NCI-H2227 treated with DMSO at 0.1 percent for 48 hours (cell line): ENCODE measurements at regions not wholly inside any gene's neighbourhood (a gene's known extent, or its start where the extent isn't known, plus 50 kb on each side); places are given as distances from the start of the nearest gene placed in this dataset.
"Not testable (repeated sequence)": the region's sequence is repeated elsewhere in the genome, so short reads cannot be mapped to it uniquely, and the experiment has no call there.

Experiments
- DNase-seq: peaks from one replicate; lab custom pipeline; 2025; lab: John Stamatoyannopoulos, UW

DNA sequence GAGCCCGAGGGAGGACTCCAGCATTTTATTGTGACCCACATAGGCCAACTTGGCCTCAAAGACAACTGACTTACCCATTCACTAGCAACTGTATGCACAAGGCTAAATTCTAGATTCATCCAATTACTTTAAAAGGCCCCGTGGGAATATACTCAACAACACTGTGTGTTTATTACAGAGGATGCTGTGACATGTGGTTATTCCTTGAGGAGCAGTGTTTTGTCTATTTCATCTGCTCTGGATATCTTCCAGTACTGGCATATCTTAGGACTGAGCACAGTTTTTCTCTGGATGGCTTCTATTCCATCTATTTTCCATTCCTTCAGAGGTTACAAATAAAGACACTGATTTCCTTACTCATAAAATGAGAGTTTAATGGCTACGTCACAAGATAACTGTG, 87.2 kb upstream of the KRAS start:
- no peak for DNase-seq

DNA sequence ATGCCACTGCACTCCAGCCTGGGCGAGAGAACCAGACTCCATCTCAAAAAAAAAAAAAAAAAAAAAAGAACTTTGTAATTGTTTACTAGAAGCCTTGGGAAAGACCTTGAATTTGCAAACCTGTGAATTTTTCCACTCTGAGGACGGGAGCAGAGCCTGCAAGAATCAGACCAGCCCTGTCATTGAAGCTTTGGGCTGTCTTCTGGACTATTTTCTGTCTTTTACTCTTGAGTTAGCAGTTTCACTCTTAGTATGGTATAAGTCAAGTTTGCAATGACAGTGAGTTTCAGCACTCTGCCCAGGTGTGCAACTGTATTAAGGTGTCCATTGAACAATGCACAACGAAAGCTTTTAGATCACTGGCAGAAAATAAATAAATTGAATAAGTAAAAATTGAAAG, 81.4 kb upstream of the KRAS start:
- DNase-seq, result no peak

DNA sequence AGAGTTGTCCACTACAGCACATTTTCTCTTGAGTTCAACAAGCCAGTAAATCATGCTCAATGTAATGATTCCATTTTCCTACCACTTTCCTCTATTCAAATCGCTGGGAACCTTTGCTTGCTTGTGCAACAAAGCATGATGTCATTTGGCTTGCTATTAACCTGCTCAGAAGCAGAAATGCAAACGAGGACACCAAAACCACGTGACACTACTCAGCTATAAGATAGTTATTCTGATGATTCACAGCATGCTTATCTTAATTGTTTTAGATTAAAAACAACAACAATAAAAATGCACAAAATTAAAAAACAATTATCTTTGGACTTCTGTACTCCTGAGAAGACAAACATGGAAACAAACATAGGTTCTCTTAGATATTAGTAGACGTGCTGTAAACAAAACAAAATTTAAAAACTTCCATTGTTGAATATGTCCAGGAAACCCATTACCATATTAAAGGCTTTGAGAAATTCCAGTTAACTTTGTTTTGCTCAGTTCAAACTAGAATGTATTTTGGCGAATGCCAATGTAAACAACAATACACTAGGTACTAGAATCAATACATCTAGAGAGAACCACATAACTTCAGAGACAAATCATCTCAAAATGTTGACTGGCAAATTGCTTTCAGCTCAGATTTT, 77.5 kb upstream of the KRAS start:
- DNase-seq, result no peak

DNA sequence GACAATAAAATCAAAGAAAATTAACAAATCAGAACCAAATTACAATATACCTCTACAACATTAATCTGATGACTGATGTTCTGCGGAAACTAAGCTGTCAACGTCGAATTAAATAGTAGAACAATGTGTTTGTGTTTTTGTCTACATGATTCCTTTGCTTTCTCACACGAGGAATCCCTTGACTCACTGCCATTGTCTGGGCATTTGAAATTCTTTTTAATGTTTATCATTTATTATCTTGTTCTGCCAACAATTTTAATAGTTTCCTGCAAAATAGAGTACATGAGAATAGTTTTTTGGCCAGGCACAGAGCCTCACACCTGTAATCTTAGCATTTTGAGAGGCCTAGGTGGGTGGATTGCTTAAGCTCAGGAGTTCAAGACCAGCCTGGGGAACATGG, 76.6 kb upstream of the KRAS start:
- DNase-seq, result no peak

DNA sequence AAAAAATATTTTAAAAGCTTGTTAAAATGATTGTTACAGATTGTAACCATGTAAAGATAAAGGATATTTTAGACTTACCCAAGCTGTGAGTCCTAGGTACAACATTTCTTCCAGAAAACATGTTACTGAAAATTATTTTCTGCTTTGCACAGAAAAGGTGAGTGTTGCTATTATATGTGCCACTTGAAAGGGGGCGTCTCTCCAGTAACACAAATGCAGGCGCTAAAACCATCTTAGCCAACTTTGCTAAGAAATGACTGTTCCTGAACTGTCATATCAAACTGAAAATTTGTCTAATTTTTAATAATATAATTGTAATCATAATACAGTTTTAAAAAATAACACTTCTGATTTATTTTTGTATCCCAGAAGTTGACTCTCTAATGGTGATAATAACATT, 75.6 kb upstream of the KRAS start:
- no peak for DNase-seq

DNA sequence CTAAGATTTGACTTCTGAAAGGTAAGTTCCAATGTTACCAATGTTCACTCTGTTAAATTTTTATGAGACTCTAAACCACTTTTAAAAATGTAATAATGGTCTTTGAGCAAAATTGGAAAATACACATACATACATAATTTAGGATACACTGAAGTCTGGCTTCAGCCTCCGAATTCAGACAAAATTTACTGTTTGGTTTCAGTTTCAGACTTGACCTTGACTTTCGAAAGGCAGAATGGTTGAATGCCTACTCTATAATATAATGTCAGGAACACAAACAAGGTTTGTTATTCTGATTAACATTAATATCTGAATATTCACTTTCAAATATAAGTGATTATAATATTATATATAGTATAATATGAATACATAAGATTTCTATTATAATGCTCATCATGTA, 74.1 kb upstream of the KRAS start:
- DNase-seq, result no peak

DNA sequence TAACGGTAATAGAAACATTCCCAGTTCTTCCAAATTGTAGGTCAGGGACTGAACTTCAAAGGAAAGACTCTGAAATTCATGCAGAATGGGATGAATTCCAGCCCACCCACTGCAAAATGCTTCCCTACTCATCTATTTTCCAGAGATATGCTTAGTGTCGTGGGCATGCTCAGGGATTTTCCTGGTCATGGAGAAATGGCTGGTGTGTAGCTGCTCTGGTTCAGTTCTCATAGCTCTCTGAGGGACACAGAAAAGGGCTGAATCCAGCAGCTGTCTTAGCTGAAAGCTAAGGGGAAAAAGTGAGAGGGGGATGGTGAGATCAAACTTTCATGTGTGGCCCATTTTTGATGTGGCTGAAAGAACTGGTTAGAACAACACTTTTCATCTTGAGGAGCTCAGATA, 72.9 kb upstream of the KRAS start:
- DNase-seq, result no peak

DNA sequence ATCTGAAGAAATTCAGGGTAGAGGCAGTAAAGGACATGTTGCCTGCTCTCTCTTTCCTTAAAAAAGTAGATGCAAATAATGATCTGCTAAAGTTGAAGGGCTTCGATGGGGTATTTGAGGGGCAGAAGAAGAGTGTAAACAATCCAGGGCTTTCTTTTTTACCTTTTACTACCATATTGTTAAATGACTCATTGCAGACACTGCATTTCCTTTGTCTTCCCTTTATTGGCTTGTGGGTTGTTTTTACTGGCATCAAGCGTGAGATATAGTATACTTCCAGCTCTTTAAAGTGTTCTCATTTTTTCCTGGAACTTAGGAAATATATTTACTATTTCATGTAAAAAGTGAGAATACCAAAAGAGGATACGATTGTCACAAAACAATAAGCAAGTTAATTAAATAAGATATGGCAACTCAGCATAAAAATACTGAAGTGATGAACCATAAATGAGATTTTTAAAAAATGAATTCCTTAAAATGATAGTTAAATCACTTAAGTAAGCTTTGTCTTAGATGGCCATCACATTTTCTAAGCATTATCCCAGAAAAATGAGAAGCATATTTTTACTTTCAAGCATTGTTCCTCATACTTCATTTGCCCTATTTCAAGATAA, 72.3 kb upstream of the KRAS start:
- no peak for DNase-seq

DNA sequence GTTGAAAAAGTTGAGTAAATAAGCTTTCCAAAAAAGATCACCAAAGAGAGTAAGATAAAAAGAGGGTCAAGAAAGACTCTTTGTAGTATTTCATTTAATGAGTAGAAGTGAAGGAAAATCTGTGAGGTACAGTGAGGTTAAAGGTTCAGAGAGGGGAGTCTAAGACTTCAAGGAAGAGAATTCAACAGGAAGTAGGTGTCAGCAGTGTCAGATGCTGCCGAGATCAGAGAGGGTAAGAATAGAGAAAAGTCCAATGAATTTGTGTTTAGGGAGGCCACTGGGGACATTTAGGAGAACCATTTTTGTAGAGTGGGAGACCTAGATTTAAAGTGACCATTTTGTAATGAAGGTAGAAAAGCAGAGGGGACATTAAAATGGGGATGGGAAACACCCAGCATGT, 71.6 kb upstream of the KRAS start:
- DNase-seq, result no peak

DNA sequence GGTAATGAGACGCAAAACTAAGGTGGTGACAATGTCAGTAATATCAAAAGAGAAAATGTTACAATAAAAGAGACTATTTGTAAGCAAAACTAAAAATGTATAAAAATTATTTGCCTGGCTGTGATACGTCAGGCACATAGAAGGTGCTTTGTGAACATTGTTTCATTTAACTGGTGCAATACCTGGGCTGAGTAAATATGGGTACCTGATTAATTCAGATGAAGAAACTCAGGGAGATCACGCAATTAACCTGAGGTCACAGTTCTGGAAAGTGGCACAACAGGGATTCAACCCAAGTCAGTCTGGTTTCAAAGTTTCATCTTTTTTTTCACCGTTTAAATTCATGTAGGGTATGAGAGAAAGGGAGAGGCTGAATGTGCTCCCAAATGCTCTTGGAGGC, 71.0 kb upstream of the KRAS start:
- DNase-seq, result no peak

DNA sequence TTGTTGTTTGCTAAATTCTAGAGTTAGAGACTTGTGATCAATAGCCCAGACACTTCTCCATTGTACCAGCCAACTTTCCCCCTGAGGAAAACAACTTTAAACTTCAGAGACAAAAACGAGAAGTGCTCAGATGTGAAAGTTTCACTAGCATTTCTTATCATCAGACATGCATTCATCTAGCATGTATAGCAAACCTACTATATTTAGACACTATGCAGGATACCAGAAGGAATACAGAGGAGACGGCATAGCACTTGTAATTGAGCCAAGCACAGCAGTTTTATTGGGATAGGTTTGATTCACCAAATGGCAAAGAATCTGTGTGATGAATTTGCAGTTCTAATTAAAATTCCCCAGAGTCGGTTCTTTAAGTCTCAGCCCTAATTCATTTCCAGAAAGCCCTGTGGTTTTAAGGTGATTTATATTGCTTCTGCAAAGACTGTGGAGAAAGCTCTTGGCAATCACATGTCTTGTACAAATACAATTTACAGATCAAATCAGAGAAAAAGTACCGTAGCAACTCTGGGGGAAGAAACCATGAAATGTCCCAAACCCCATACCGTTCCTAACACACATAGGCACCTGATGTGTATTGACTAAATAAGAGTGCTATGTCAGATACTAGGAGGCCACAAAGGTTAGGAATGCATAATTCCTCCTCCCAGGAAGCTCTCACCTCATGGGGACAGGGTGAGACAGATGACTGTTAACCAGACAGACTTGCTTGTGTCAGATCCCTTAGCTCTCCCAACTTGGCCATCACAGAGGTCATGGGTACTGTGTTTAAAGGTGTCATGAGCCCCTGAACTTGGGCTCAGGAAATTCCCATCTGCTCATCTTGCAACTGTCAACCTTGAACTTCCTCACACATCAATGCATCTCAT, 69.6 kb upstream of the KRAS start:
- no peak for DNase-seq

DNA sequence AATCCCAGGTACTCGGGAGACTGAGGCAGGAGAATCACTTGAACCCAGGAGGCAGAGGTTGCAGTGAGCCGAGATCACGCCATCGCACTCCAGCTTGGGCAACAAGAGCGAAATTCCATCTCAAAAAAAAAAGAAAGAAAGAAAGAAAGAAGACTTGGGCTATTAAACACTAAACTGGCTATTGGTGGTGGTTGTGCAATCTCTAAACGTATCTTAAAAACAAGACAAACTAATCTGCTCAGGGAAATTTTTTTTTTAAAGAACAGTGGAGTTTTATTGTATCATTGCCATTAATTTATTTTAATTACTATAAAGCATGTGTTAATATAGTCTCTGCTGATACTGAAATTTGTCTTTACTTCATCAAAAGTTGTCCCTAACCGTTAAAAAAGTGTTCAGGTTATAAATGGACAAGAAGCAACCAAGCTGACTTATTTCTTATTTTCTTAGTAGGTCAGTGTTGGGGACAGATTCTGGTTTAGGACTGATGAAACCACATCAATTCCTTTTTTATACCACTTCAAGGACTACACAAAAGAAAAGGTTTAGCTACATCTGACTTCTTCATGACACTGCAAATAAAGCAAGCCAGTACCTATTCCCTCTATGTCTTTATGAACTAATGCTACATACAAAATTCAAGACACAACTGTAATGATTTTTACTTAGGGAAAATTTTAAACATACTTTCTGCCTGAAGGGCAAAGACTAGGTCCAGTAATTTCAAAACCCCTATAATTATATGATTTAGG, 68.7 kb upstream of the KRAS start:
- DNase-seq, result no peak

DNA sequence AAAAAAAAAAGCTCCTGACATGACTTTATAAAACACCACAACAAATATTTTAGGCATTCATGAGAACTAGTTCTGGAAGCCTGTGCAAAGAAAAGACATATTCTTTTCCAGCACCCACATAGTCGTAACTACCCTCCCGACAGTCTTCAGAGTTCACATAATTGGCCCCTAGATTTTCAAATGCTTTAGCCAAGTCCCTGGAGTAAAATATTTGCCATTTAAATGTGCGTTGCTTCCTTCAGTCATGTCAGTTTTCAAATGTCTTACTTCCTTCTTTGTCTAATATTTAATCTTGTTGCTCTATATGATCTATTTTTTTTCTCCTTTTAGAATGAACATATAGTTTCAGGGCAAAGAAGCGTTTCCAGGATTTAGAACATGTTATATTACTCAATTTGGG, 66.8 kb upstream of the KRAS start:
- no peak for DNase-seq

DNA sequence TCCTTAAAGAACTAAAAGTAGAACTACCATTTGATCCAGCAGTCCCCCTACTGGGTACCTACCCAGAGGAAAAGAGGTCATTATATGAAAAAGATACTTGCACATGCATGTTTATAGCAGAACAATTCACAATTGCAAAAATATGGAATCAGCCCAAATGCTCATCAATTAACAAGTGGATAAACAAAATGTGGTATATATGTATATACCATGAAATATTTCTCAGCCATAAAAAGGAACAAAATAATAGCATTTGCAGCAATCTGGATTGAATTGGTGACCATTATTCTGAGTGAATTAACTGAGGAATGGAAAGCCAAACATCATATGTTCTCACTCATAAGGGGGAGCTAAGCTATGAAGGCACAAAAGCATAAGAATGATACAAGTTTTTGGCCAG, 64.7 kb upstream of the KRAS start:
- DNase-seq, result no peak

DNA sequence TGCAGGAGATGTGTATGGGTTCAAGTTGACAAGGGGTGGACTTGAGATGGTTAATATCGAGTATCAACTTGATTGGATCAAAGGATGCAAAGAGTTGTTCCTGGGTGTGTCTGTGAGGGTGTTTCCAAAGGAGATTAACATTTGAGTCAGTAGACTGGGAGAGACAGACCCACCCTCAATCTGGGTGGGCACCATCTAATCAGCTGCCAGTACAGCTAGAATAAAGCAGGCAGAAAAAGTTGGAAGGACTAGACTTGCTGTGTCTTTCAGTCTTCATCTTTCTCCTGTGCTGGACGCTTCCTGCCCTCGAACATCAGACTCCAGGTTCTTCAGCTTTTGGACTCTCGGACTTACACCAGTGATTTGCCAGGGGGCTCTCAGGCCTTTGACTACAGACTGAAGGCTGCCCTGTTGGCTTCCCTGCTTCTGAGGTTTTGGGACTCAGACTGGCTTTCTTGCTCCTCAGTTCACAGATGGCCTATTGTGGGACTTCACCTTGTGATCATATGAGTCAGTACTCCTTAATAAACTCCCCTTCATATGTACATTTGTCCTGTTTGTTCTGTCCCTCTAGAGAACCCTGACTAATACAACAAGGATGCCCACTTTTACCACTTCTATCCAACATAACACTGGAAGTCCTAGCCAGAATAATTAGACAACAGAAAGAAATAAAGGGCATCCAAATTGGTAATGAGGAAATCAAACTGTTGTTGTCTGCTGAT, 62.7 kb upstream of the KRAS start:
- not testable (repeated sequence) for DNase-seq

DNA sequence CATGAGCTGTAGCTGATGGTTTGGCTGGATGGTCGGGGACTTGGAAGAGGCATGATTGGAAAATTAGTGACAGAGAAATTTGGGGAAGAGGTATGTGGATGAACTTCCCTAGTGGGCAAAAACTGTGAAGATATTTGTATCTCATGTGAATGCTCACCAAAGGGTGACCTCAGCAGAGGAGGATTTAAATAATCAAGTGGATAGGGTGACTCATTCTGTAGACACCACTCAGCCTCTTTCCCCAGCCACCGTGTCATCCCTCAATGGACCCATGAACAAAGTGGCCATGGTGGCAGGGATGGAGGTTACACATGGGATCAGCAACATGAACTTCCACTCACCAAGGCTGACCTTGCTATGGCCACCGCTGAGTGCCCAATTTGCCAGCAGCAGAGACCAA, 60.8 kb upstream of the KRAS start:
- no peak for DNase-seq

DNA sequence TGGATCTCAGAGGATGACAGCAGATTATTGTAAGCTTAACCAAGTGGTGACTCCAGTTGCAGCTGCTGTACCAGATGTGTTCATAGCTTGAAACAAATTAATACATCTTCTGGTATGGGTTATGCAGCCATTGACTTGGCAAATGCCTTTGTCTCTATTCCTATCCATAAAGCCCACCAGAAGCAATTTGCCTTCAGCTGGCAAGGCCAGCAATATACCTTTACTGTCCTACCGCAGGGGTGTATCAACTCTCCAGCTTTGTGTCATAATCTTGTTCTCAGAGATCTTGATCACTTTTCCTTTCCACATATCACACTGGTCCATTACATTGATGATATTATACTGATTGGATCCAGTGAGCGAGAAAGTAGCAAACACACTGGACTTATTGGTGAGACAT, 59.3 kb upstream of the KRAS start:
- DNase-seq, result not testable (repeated sequence)

DNA sequence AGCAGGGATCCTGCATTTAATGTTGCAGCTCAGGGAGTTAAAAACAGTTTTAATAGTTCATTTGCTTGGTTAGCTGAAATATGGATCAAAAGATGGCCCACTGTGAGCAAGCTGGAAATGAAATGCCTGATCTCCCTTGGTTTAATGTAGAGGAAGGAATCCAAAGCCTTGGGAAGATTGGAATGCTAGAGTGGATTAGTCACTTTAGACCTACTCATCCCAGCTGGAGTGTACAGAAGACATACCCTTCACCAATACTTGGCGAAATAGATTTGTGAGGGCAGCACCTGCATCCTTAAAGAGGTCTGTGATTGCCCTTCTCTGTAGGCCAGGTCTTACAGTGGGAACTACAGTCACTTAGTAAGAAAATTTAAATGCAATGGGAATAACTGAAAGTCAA, 58.0 kb upstream of the KRAS start:
- DNase-seq, result no peak

DNA sequence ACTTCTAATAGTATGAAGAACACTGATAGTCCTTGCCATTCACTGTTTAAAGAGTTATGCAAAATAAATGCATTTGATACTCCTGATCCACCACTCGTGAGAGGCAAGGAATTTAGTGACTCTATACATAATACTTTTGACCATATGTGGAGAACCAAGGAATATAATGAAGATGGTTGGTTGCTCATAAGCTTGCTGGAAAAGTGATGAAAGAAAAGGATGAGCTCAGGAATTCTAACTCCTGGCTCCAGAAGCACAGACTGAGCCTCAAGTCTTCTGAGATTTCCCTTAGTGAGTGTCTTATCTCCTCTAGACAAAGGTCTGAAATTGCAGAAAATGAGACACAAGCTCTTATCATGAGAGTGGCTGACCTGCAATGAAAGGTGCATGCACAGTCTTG, 57.1 kb upstream of the KRAS start:
- no peak for DNase-seq

DNA sequence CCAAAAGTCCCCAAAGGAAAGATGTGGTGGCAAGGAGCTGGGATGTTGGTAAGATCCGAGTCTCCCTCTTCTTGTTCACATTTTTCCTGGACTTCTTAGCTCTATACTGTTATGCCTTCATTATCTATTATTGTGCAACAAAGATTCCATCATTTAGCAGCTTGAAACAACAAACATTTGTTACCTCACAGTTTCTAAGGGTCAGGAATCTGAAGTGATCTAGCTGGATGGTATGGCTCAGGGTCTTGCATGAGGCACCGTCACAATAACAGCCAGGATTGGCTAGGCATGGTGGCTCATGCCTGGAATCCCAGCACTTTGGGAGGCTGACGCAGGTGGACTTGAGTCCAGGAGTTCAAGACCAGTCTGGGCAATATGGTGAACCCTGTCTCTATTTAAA, 51.1 kb upstream of the KRAS start:
- DNase-seq, result no peak
